ENCODE measurements at regions not wholly inside any gene's neighbourhood (a gene's known extent, or its start where the extent isn't known, plus 50 kb on each side); places are given as distances from the start of the nearest gene placed in this dataset.
"Not testable (repeated sequence)": the region's sequence is repeated elsewhere in the genome, so short reads cannot be mapped to it uniquely, and the experiment has no call there.

GRCh38 chr6:169142538-169142844 is 111.2 kb downstream of the THBS2 start:
- no peak for DNase-seq

GRCh38 chr6:169141671-169142537 is 111.7 kb downstream of the THBS2 start:
- no peak for DNase-seq

GRCh38 chr6:169140986-169141495 is 112.6 kb downstream of the THBS2 start:
- DNase-seq = no peak

GRCh38 chr6:169139179-169139971 is 114.3 kb downstream of the THBS2 start:
- no peak for DNase-seq

- no peak for DNase-seq
Measured at GRCh38 chr6:169132352-169132940, 121.2 kb downstream of the THBS2 start.

- no peak for DNase-seq
Measured at GRCh38 chr6:169131390-169131789, 122.3 kb downstream of the THBS2 start.

GRCh38 chr6:169130113-169130512 is 123.5 kb downstream of the THBS2 start:
- no peak for DNase-seq

GRCh38 chr6:169121013-169121412 is 132.6 kb downstream of the THBS2 start:
- no peak for DNase-seq

GRCh38 chr6:169119669-169120068 is 134.0 kb downstream of the THBS2 start:
- DNase-seq = no peak

GRCh38 chr6:169118346-169118830 is 135.3 kb downstream of the THBS2 start:
- DNase-seq = no peak

- no peak for DNase-seq
Measured at GRCh38 chr6:169117663-169118062, 136.0 kb downstream of the THBS2 start.

GRCh38 chr6:169115632-169116031 is 138.0 kb downstream of the THBS2 start:
- no peak for DNase-seq

GRCh38 chr6:169114632-169115031 is 139.0 kb downstream of the THBS2 start:
- DNase-seq = not testable (repeated sequence)

- no peak for DNase-seq
Measured at GRCh38 chr6:169112483-169113320, 140.9 kb downstream of the THBS2 start.

GRCh38 chr6:169111203-169111602 is 142.4 kb downstream of the THBS2 start:
- no peak for DNase-seq

- DNase-seq = no peak
Measured at GRCh38 chr6:169109411-169110220, 144.0 kb downstream of the THBS2 start.

- no peak for DNase-seq
Measured at GRCh38 chr6:169108753-169109152, 144.9 kb downstream of the THBS2 start.

- no peak for DNase-seq
Measured at GRCh38 chr6:169106176-169106575, 147.5 kb downstream of the THBS2 start.

- no peak for DNase-seq
Measured at GRCh38 chr6:169101981-169102380, 151.7 kb downstream of the THBS2 start.

- no peak for DNase-seq
Measured at GRCh38 chr6:169101036-169101805, 152.4 kb downstream of the THBS2 start.
